Psoas muscle (tissue), 7 donors: ENCODE measurements at regions not wholly inside any gene's neighbourhood (a gene's known extent, or its start where the extent isn't known, plus 50 kb on each side); places are given as distances from the start of the nearest gene placed in this dataset.

Experiments used
- ATAC-seq, 4 donors: fragments of 200-7000 bp; cut with Tn5 transposase; one replicate each; pipeline ENCODE4 v1.9.1; 2020; ENCODE audit warnings: moderate library complexity in 3 of 4, mild to moderate bottlenecking in 2 of 4
- DNase-seq, 2 donors: peaks; one replicate each; pipeline ENCODE4 v3.0.0-alpha.2; 2020
- H3K27ac ChIP-seq: fragments of 200-600 bp; one replicate; pipeline ENCODE4 v1.8.0; 2022
- H3K27me3 ChIP-seq, 3 donors: fragments of 200-600 bp in 1 of 3; one replicate each; pipeline versions ENCODE4 v1.6.1 to v1.8.0; 2013 to 2022; ENCODE audit warnings: low read length in 2 of 3, mild to moderate bottlenecking in 2 of 3, moderate library complexity in 1 of 3; ENCODE audit not compliant: insufficient read depth in 3 of 3
- H3K36me3 ChIP-seq, 2 donors: fragments of 200-600 bp in 1 of 2; one replicate each; pipeline versions ENCODE4 v1.6.1 to v1.8.0; 2013 to 2022; ENCODE audit warnings: low read depth in 1 of 2, mild to moderate bottlenecking in 1 of 2, moderate library complexity in 1 of 2; ENCODE audit not compliant: insufficient read depth in 1 of 2
- H3K4me1 ChIP-seq: fragments of 200-600 bp; one replicate; pipeline ENCODE4 v1.8.0; 2022
- H3K4me3 ChIP-seq: fragments of 200-600 bp; one replicate; pipeline ENCODE4 v1.8.0; 2022; ENCODE audit warnings: mild to moderate bottlenecking
- H3K9me3 ChIP-seq: fragments of 200-600 bp; one replicate; pipeline ENCODE4 v1.8.0; 2022
- WGBS, 3 donors: extraction: QIAGEN DNeasy Blood & Tissue Kit; methylation state at CpG; one replicate each; pipeline versions ENCODE4 v1.1.6 to v1.1.7; 2013; 5-methylcytosine and 5-hydroxymethylcytosine counted together
- intact Hi-C, 2 donors: fragments of 100-400 bp; cut with DNase I; formaldehyde crosslinking; loops; one replicate each; pipeline versions ENCODE4 v1.11.0 to v1.14.2; 2022
- TF ChIP-seq, protein P1 (sequence below): fragments of 200-600 bp; IDR thresholded peaks from one replicate; pipeline ENCODE4 v1.8.0; 2022; ENCODE audit warnings: antibody characterized with exemption
- donor health status: healthy with polysubstance abuse.
- donor health status: DM: no; HTN: no; CAD: no; lungs with moderate emphysema.
- donor health status: Bipolar disorder and iron deficiency.
- donor health status: healthy.
- donor health status: DM: yes; HTN: yes; CAD: no.
- donor health status: DM: no; HTN: no; CAD: no.
- donor health status: DM: yes; HTN: yes; CAD: no.

GRCh38 chr2:160582490-160583145, 89.0 kb upstream of the RBMS1 start:
- no peak overlapping the region for H3K27ac ChIP-seq
- intact Hi-C loops = no loop called here
- 32 to 37% (median 34%) methylated on average over 3 of the region's 3 CpGs for WGBS, 3 donors
- H3K27me3 ChIP-seq = no peaks in the 10 kb centered on the region
- no peaks in the 10 kb centered on the region for H3K9me3 ChIP-seq
- no peak overlapping the region for H3K4me3 ChIP-seq
- ATAC-seq = no peak
- TF ChIP-seq, protein P1, sequence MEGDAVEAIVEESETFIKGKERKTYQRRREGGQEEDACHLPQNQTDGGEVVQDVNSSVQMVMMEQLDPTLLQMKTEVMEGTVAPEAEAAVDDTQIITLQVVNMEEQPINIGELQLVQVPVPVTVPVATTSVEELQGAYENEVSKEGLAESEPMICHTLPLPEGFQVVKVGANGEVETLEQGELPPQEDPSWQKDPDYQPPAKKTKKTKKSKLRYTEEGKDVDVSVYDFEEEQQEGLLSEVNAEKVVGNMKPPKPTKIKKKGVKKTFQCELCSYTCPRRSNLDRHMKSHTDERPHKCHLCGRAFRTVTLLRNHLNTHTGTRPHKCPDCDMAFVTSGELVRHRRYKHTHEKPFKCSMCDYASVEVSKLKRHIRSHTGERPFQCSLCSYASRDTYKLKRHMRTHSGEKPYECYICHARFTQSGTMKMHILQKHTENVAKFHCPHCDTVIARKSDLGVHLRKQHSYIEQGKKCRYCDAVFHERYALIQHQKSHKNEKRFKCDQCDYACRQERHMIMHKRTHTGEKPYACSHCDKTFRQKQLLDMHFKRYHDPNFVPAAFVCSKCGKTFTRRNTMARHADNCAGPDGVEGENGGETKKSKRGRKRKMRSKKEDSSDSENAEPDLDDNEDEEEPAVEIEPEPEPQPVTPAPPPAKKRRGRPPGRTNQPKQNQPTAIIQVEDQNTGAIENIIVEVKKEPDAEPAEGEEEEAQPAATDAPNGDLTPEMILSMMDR = no peak
- peaks cover 15% of the 10 kb centered on the region for H3K4me1 ChIP-seq
- H3K36me3 ChIP-seq = no peaks in the 10 kb centered on the region
- DNase-seq = peak in 1 of 2 donors; percentile 16

DNA sequence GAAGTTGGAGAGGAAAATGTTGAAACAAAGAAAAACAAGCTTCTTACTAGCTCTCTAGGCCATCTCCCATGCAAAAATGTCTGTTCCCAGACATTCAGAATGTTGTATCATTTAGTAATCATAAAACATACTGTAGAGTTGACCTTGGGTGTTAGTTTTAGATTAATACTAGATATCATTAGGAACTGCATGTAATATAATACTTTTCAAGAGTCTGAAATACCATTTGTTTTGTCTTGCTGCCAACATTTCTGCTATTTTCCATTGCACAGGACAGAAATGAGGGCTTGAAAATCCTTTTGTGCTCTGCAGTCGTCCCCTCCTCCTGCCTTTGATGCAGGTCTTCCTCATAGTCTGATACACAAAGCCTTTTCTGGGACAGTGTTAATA, 89.5 kb upstream of the RBMS1 start:
- 4 to 11% (median 6%) methylated on average over 1 of the region's 1 CpG for WGBS, 3 donors
- ATAC-seq (peak in 3 of 4 donors; percentile 21 to 27 (median 25)), DNase-seq (no peak)
- Histone ChIP-seq H3K36me3 (no peaks in the 10 kb centered on the region), H3K4me3 (no peak overlapping the region), H3K9me3 (no peaks in the 10 kb centered on the region), H3K27ac (no peak overlapping the region), H3K4me1 (peaks cover 15% of the 10 kb centered on the region), H3K27me3 (no peaks in the 10 kb centered on the region)
- TF ChIP-seq, protein P1 = no peak
- intact Hi-C loops = no loop called here

DNA sequence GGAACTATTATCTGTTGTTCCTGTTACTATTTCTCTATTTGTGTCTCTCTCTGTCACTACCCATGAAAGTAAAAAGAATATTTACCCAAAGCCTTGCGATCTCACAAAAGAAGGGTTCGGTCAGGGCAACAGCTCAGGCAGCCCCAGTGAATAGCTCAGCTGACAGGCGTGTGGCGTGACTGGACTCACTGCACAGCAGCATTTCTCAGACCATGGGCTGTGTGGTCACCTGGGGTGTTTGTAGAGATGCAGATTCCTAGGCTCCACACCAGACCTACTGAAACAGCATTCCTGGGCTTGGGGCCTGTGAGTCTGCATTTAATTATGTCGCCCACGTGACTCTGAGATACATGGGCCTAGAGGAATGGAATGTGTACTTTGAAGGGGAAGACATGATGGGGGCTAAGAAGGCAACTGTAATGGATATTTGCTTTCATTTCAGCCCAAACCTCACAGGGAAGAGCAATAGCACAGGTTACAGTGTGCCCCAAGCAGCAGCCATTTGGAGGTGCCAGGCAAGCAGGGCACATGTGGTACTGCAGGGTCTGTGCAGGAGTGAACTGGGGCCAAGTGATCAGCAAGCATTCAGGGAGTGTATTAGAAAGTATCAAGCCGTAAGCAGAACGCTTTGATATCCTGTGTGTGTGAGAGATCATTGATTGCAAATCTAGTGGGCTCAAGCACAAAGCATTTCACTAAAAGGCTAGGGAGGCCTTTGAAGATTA, 90.4 kb upstream of the RBMS1 start:
- H3K4me3 ChIP-seq = no peak overlapping the region
- no peaks in the 10 kb centered on the region for H3K27me3 ChIP-seq
- DNase-seq (no peak), ATAC-seq (no peak)
- H3K4me1 ChIP-seq = peaks cover 15% of the 10 kb centered on the region
- intact Hi-C loops = no loop called here
- no peaks in the 10 kb centered on the region for H3K36me3 ChIP-seq
- TF ChIP-seq, protein P1 = no peak
- H3K9me3 ChIP-seq = no peaks in the 10 kb centered on the region
- H3K27ac ChIP-seq = no peak overlapping the region
- 95 to 96% (median 96%) methylated on average over 8 of the region's 8 CpGs for WGBS, 3 donors

DNA sequence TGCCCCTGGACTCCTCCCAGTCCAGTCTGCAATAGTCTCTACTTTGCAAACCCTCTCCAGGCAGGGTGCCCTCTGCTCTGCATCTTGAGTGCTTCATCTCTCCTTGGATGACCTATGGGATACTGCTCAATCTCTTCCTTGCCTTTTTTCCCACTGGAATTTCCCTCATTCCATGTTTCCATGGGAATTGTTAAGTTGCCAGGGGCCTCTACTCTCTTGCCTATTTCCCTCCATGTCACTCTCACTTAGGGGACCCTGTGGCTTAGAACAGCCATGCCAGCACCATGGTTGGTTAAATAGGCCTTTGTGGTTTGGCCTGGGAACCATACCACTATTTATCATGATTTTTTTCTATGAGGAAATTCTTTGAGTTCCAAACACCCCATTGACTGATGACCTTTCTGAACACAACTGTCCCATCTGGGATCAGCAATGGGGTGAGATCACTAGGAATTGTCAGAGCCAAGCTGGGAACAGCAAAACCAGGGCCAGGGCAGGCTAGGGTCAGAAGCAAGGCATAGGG, 91.4 kb upstream of the RBMS1 start:
- TF ChIP-seq, protein P1 = no peak
- intact Hi-C loops = no loop called here
- Histone ChIP-seq H3K27me3 (no peaks in the 10 kb centered on the region), H3K9me3 (no peaks in the 10 kb centered on the region), H3K36me3 (no peaks in the 10 kb centered on the region), H3K4me1 (peaks cover 15% of the 10 kb centered on the region), H3K27ac (no peak overlapping the region), H3K4me3 (no peak overlapping the region)
- DNase-seq (no peak), ATAC-seq (peak in 1 of 4 donors; percentile 27)
